ENCODE measurements at regions not wholly inside any gene's neighbourhood (a gene's known extent, or its start where the extent isn't known, plus 50 kb on each side); places are given as distances from the start of the nearest gene placed in this dataset.

GRCh38 chr12:102567031-102567985 lies 86.9 kb upstream of the IGF1 start:
- Histone ChIP-seq H3K4me3 (no peak overlapping the region), H3K4me1 (peaks cover 36% of the 10 kb centered on the region), H3K9me3 (peaks cover 17% of the 10 kb centered on the region), H3K4me2 (peak overlapping the region; percentile 61), H3K27ac (peak overlapping the region; percentile 79 to 87)
- DNase-seq (ENCODE audit: low read depth in 1 of 2, low spot score in 1 of 2) (peak; percentile 40 to 83), FAIRE-seq (peak; percentile 79), ATAC-seq (peak; percentile 89 to 93)
- 19% methylated on average over 6 of the region's 6 CpGs for WGBS (ENCODE audit: missing lambda C conversion rate)
- no peak for TF ChIP-seq ZFP36 (IDR thresholded peaks at IDR 0.05; ENCODE audit: borderline replicate concordance, partially characterized antibody)
- TF ChIP-seq CHD4 (IDR thresholded peaks at IDR 0.05; ENCODE audit: borderline replicate concordance): no peak
- peak; percentile 35 to 63; a peak in 1 of 5 replicates for TF ChIP-seq EP300 (IDR thresholded peaks at IDR 0.05)
- no peak for TF ChIP-seq CBX8 (IDR thresholded peaks at IDR 0.05)
- no peak for TF ChIP-seq RNF2 (IDR thresholded peaks at IDR 0.05; ENCODE audit: borderline replicate concordance, low read depth)
- TF ChIP-seq GATA3 (IDR thresholded peaks at IDR 0.05; ENCODE audit: borderline replicate concordance): peak; percentile 98
- no peak for TF ChIP-seq MYC (IDR thresholded peaks at IDR 0.05; ENCODE audit: borderline replicate concordance, low read length)
- no peak for TF ChIP-seq POLR2A (IDR thresholded peaks at IDR 0.05; ENCODE audit: low read length)
- TF ChIP-seq HEYL (CRISPR knock-in tag; IDR thresholded peaks at IDR 0.05): no peak
- peak; percentile 20 for TF ChIP-seq MAFK (IDR thresholded peaks at IDR 0.05; ENCODE audit: partially characterized antibody)
- TF ChIP-seq POLR2AphosphoS2 (conservative IDR thresholded peaks at IDR 0.05; ENCODE audit: low read length): no peak
- peak; percentile 64; the same call in 1 of the 2 replicates for TF ChIP-seq JUNB (IDR thresholded peaks at IDR 0.05)
- TF ChIP-seq FOSL2 (IDR thresholded peaks at IDR 0.05): peak; percentile 45
- TF ChIP-seq FOSL2 (CRISPR knock-in tag; IDR thresholded peaks at IDR 0.05): peak; percentile 79
- TF ChIP-seq HOXA7 (CRISPR knock-in tag; IDR thresholded peaks at IDR 0.05): no peak
- TF ChIP-seq CTCF (IDR thresholded peaks at IDR 0.05): no peak
- no peak for TF ChIP-seq HMGXB4 (CRISPR knock-in tag; IDR thresholded peaks at IDR 0.05; ENCODE audit: borderline replicate concordance)
- TF ChIP-seq HDAC2 (IDR thresholded peaks at IDR 0.05): no peak
- TF ChIP-seq RAD21 (conservative IDR thresholded peaks at IDR 0.05 in 1 of 2, IDR thresholded peaks at IDR 0.05 in 1 of 2): peak in 1 of 2 experiments; percentile 40; a peak in 2 of 5 replicates
- TF ChIP-seq NPAS2 (CRISPR knock-in tag; IDR thresholded peaks at IDR 0.05; ENCODE audit: borderline replicate concordance): no peak
- peak in 1 of 2 experiments; percentile 52; a peak in 1 of 5 replicates for TF ChIP-seq JUN (IDR thresholded peaks at IDR 0.05)
- no peak for TF ChIP-seq EHF (CRISPR knock-in tag; IDR thresholded peaks at IDR 0.05)
- TF ChIP-seq SMC3 (IDR thresholded peaks at IDR 0.05): 0 out of 3 replicates have a peak, but pooled peaks have one; percentile 17
- TF ChIP-seq BCL3 (IDR thresholded peaks at IDR 0.05): no peak
- TF ChIP-seq, protein P1, sequence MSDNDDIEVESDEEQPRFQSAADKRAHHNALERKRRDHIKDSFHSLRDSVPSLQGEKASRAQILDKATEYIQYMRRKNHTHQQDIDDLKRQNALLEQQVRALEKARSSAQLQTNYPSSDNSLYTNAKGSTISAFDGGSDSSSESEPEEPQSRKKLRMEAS (IDR thresholded peaks at IDR 0.05): peak; percentile 54
- TF ChIP-seq, protein P2, sequence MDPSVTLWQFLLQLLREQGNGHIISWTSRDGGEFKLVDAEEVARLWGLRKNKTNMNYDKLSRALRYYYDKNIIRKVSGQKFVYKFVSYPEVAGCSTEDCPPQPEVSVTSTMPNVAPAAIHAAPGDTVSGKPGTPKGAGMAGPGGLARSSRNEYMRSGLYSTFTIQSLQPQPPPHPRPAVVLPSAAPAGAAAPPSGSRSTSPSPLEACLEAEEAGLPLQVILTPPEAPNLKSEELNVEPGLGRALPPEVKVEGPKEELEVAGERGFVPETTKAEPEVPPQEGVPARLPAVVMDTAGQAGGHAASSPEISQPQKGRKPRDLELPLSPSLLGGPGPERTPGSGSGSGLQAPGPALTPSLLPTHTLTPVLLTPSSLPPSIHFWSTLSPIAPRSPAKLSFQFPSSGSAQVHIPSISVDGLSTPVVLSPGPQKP (IDR thresholded peaks at IDR 0.05; ENCODE audit: low read depth, low read length): no peak
- CTCF ChIA-PET: interaction anchor here (0.6 to 1.3 kb wide), 6 partner anchors 16 to 1006 kb away, joined by 3 to 4 read pairs (median 3); no protein-coding TSS in a partner anchor
- POLR2A ChIA-PET: interaction anchor here (0.7 to 2.1 kb wide), 3 partner anchors 28 to 173 kb away, joined by 4 to 8 read pairs (median 6); no protein-coding TSS in a partner anchor
